DMS153 treated with DMSO at 0.1 percent for 48 hours (cell line): ENCODE measurements at regions not wholly inside any gene's neighbourhood (a gene's known extent, or its start where the extent isn't known, plus 50 kb on each side); places are given as distances from the start of the nearest gene placed in this dataset.
"Not testable (repeated sequence)": the region's sequence is repeated elsewhere in the genome, so short reads cannot be mapped to it uniquely, and the experiment has no call there.

Source experiments
- DNase-seq: peaks from one replicate; lab custom pipeline; 2025; ENCODE audit not compliant: unreplicated experiment; lab: John Stamatoyannopoulos, UW

- DNase-seq, result no peak
Observed at GRCh38 chr2:58387701-58388100, 146.6 kb upstream of the FANCL start.

- DNase-seq, result not testable (repeated sequence)
Observed at GRCh38 chr2:58386904-58387303, 145.8 kb upstream of the FANCL start.

- no peak for DNase-seq
Observed at GRCh38 chr2:58378152-58378551, 137.0 kb upstream of the FANCL start.

- DNase-seq, result no peak
Observed at GRCh38 chr2:58377181-58377580, 136.1 kb upstream of the FANCL start.

GRCh38 chr2:58376592-58376991 is 135.5 kb upstream of the FANCL start:
- no peak for DNase-seq

GRCh38 chr2:58369594-58369993 is 128.5 kb upstream of the FANCL start:
- DNase-seq, result no peak

- no peak for DNase-seq
Observed at GRCh38 chr2:58364098-58364497, 123.0 kb upstream of the FANCL start.

- DNase-seq, result no peak
Observed at GRCh38 chr2:58358026-58358425, 116.9 kb upstream of the FANCL start.

GRCh38 chr2:58357521-58357920 is 116.4 kb upstream of the FANCL start:
- DNase-seq, result no peak

GRCh38 chr2:58354230-58354629 is 113.1 kb upstream of the FANCL start:
- DNase-seq, result no peak

- DNase-seq, result no peak
Observed at GRCh38 chr2:58350484-58350883, 109.4 kb upstream of the FANCL start.

- no peak for DNase-seq
Observed at GRCh38 chr2:58347810-58348209, 106.7 kb upstream of the FANCL start.

- DNase-seq, result no peak
Observed at GRCh38 chr2:58341047-58341446, 99.9 kb upstream of the FANCL start.

- no peak for DNase-seq
Observed at GRCh38 chr2:58339548-58340243, 98.6 kb upstream of the FANCL start.

GRCh38 chr2:58336416-58336815 is 95.3 kb upstream of the FANCL start:
- no peak for DNase-seq

GRCh38 chr2:58334414-58334813 is 93.3 kb upstream of the FANCL start:
- no peak for DNase-seq

GRCh38 chr2:58325296-58325895 is 84.3 kb upstream of the FANCL start:
- DNase-seq, result not testable (repeated sequence)

GRCh38 chr2:58319481-58319880 is 78.4 kb upstream of the FANCL start:
- DNase-seq, result no peak

GRCh38 chr2:58318949-58319348 is 77.8 kb upstream of the FANCL start:
- not testable (repeated sequence) for DNase-seq

GRCh38 chr2:58313926-58314325 is 72.8 kb upstream of the FANCL start:
- no peak for DNase-seq

- DNase-seq, result no peak
Observed at GRCh38 chr2:58308435-58308834, 67.3 kb upstream of the FANCL start.

GRCh38 chr2:58304843-58305242 is 63.7 kb upstream of the FANCL start:
- no peak for DNase-seq

GRCh38 chr2:58299123-58299522 is 58.0 kb upstream of the FANCL start:
- DNase-seq, result no peak
